Amniotic epithelial cell (primary cell): ENCODE measurements at regions not wholly inside any gene's neighbourhood (a gene's known extent, or its start where the extent isn't known, plus 50 kb on each side); places are given as distances from the start of the nearest gene placed in this dataset.
"Not testable (repeated sequence)": the region's sequence is repeated elsewhere in the genome, so short reads cannot be mapped to it uniquely, and the experiment has no call there.

ENCODE experiments used
- DNase-seq: peaks from one replicate; pipeline ENCODE4 v3.0.0-alpha.2; 2010; ENCODE audit warnings: low read depth

DNA sequence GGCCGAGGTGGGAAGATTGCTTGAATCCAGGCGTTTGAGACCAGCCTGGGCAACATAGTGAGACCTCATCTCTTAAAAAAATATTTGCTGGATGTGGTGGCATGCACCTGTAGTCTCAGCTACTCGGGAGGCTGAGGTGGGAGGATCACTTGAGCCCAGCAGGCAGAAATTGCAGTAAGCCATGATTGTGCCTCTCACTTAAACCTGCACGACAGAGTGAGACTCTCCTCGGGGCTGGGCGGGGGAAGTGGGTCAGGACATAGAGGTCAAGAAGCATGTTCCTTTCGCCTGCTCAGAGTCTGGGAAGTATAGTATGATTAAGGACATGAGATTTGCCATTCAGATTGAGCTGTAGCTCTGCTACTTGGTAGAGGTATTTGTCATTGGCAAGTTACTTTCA is 52.3 kb downstream of the SEPTIN7 start:
- DNase-seq: not testable (repeated sequence)

DNA sequence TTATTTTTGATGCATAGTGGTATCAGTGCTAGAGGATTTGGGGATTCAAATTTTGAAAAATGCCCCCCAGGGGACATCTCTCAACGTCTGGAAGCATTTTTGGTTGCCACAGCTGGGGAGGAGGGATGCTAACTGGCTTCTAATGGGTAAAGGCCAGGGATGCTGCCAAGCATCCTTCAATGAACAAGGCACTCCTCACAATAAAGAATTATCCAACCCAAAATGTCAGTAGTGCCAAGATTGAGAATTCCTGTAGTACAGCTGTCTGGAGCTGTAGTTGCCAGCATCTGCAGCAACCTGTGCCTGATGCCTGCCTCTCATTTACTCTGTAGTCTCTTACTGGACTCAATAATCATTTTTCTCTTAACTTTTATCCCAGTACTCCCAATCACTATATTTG is 53.5 kb downstream of the SEPTIN7 start:
- no peak for DNase-seq

DNA sequence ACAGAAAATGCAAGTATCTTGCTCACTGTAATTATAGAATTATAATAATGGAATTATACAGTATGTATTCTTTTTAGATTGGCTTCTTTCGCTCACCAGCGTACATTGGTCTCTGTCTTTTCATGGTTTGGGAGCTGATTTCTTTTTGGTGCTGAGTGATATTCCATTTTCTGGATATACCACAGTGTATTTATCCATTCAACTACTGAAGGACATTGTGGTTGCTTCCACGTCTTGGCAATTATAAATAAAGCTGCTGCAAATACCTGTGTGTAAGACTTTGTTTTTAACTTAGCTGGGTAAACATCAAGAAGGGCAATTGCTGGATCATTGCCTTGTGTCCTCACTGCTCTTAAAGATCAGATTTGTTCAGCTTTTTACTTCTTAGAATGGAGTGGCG is 55.3 kb downstream of the SEPTIN7 start:
- no peak for DNase-seq

DNA sequence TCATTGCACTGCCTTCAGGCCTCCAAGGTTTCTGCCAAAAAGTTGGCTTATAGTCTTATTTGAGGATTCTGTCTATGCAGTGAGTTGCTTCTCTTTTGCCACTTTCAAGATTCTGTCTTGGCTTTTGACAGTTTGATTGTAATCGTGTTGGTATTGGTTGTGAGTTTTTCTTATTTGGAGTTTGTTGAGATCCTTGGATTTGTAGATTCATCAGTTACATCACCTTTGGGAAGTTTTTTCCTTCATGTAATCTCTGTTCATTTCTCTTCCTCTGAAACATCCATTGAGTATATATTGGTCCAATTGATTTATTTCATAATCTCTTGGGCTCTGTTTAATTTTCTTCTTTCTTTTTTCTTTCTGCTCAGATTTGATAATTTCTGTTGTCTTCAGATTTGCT is 59.8 kb downstream of the SEPTIN7 start:
- DNase-seq: no peak

DNA sequence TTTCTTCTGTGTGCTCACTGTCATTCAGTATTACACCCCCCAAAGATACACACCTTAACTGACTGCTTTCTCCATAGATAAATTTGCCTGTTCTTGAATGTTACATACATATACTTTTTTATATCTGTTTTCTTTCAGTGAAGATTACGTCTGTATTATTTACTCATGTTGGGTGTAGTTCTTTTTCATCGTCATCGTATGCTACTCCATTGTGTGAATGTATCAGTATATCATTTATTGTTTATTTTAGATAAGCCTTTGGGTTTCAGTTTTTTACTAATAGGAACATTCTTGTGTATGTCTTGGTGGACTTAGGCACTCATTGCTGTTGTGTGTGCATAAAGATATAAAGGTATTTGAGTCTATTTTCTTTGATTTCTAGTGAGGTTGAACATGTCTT is 64.4 kb downstream of the SEPTIN7 start:
- DNase-seq: peak; percentile 21

DNA sequence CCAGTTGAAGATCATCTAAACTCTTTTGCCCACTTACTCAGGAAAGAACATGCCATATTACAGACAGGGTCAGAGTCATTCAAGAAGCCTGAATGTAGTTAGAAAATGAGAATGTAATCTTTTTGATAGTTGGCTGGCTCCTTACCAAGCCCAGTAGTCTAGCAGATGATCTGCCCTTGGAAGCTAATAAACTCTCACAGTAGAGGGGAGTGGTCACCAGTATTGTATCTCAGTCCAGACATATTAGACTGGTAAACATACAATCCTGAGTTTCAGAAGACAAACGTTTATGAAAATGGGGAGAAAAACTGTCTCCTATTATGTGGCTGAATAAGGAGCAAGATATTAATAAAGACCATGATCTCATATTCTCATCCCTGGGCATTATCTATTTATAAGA is 65.3 kb downstream of the SEPTIN7 start:
- no peak for DNase-seq

DNA sequence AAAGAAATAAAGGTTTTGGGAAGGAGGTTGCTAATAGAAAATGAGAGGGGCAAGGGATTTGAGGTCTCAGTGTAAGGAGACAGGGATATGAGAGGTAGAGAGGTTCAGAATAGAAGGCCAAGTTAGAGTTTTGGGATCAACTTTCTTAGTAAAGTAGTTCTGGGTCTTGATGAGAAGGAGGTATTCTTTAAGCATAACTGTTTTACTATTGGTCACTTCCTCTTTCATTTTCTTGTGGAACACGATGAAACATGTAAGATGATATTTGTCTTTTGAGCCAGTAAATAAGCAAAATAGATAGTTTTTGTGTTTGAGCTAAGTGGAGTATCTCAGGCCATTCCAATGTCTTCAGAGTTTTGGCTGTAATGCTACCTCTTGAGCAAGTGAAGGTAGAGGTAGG is 68.3 kb downstream of the SEPTIN7 start:
- DNase-seq: not testable (repeated sequence)

DNA sequence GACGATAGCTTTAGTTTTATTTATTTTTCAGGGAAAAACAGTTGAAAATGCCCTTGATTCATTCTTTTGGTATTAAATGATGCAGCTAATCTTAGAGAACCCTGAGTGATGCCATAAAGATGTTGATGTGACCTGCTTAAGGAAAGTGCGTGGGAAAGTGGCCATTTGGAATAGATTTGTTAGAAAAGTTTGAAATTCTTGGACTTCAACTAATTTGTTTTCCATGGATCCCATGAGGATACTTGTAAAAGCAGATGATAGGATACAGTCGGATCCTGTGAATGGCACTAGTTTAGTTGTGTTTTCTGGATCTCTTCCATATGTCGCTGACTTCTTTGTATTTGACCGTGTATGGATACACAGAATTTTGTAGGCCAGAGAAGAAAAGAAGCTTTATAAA is 69.0 kb downstream of the SEPTIN7 start:
- peak; percentile 36 for DNase-seq

DNA sequence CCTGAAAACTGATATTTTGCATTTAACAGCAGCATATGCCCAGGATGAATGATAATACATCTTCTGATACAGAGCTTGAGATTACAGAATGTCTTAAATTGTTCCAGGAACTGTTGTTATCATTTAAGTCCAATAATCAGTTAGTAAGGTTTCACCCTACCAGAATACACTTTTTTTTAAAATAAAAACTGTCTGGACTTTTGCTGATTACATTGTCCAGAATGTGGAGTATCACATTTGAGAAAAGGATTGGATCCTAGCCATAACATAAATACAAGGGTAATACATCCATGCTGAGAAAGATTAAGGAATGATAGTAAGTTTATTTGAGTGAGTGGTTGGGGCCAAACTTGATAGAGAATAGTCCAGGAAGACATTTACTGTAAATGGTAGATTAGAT is 71.0 kb downstream of the SEPTIN7 start:
- DNase-seq: no peak

DNA sequence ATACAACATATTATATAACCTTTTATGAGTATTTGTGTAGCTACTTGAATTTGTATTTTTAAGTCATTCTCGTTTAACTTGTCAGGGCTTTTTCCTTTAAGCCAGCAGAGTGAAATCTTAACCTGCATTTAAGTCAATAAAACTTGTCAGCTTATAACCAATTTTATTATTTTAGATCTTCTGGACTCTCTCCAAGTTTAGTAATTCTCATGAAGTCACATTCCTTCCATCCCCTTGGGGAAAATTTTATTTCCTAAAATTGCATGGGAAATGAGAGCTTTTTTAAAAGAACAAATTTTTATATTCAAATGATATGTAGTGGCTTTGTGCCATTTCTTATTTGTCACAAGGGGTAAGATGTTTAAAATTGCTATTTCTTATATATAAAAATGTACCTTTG is 74.0 kb downstream of the SEPTIN7 start:
- DNase-seq: no peak

DNA sequence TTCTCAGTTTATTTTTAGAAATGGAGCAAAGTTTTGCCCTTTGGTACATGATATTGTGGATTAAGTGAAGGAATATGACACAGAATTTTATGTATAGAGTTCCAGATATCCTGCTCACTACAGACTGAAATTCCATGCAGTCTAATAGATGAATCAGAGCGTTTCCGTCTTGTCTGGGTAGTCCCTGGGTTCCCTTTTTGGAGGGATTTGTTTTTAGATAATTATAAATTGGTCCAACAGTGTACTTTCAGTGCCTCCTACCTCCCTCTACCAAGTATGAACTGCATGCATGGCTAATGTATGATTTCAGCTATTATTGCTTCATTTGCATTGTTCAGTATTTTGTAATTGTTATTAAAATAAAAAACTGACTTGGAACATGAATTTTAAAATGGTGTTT is 74.4 kb downstream of the SEPTIN7 start:
- peak; percentile 51 for DNase-seq

DNA sequence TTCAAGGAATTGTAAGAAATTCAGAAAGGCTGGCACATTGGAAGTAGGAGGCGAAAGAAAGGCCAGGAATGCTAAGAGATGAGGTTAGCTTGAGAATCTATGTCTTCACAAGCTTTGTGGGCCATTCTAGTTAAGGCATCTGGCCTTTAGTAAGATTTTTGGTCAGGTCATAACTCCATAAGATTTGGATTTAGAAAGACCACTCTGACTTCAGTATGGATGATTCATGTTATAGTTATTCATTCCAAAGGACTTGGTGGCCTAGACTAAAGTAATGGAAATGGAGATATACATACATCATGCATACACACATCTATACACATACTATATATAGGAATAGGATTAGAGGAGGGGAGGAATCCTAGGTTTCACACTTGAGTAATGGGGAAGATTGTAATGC is 77.5 kb downstream of the SEPTIN7 start:
- peak; percentile 15 for DNase-seq

DNA sequence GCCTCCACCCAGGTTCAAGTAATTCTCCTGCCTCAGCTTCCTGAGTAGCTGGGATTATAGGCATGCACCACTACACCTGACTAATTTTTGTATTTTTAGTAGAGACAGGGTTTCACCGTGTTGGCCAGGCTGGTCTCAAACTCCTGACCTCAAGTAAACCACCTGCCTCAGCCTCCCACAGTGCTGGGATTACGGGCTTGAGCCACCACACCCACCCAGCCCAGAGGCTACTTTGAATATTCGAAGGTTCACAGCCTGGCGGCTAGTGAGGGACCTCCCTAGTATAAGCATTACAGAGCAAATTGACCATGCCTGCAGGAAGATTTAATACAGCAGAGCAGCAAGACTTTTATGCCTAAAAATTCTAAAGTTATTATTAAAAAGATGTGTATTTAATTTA is 86.6 kb downstream of the SEPTIN7 start:
- not testable (repeated sequence) for DNase-seq

DNA sequence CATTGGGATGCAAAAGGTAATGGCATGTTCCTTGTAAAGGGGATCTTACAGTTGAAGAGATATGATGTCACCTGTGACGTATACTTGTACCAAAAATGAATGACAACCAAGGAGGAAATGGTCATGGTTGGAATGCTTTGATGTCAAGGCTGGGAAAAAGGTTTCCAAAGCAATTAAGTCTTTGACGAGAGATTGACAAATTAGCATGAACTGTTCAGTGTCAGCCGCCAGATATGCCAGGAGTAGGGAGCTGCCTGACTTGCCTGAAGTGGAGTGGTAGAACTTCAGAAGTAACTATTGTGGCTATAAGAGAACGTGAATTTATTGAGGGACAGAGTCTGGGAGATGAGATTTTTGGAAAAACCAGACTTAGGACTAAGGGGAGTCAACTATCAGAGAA is 88.1 kb downstream of the SEPTIN7 start:
- DNase-seq: no peak

DNA sequence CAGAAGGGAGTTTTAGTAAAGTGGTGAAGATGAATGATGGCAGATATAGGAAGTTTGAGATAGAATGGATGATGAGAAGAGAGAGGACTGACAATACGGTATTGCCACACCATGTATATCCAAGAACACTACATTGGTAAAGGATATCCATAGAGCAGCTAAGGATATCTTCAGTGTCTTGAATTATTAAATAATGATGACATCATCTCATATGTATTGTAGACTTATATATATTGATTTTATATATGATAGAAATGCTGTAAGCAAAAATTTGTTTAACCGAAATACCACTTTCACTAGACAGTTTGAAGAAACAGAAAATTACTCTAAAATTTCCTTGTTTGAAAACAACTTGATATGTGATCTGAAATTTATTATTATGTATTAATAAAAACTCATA is 89.0 kb downstream of the SEPTIN7 start:
- DNase-seq: no peak

DNA sequence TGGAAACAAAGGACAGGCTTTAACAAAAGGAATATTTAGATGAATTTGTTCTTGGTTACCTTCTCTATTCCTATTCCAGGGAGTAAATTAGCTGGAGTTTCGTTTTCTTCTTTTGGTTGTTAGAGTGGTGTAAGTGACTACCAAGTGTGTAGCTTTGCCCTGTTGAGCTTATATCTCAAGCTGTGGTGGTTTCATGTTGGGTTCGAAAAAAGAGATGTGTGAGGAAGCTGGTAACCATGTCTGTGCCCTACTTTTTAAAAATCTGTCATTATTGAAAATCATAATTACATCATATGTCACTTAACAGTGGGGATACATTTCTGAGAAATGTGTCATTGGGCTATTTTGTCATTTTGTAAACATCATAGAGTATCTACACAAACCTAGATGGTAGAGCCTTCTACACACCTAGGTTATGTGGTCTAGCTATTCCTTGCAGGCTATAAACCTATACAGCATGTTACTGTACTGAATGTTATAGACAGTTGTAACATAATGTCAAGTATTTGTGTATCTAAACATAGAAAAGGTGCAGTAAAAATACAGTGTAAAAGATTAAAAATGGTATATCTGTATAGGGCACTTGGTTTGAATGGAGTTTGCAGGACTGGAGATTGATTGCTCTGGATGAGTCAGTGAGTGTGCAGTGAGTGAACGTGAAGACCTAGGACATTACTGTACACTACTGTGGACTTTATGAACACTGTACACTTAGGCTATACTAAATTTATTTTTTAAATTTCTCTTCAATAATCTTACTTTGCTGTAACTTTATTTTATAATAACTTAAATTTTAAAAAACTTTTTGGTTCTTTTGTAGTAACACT is 90.4 kb downstream of the SEPTIN7 start:
- DNase-seq: peak; percentile 29

DNA sequence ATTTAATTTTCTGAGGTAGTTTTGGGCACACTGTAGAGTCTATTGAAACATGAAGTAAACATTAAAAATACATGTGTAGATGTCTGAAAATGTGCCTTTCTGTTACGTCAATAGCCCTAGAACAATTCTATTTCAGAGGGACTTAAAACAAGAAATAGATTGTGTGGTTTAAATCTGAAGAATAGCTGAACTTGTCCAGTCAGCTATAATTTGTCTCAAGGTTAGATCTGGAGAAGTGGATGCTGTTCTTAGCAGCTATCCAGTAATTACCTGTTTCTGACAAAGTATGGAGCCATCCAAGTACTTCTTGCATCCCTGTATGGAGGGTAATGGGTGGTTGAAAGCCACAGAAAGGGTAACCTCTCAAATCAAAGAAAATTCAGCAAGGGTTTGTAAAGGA is 92.8 kb downstream of the SEPTIN7 start:
- no peak for DNase-seq

DNA sequence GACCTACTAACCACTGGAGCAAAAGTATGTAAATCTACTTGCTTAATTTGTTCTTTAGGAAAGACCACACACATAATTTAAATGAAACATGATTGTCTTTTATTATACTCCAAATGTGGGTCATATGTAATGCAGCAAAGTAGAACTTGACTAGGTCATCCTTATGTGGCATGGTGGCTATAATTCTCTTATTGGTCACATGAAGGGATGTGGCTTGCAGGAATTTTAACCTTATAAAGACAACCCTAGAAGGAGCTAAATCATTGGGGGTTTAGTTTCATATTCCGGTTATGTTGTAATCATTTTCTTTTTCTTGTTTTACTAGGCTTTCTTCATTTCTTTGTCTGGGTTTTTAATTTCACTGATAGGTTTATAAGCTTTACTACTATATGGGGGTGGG is 93.9 kb downstream of the SEPTIN7 start:
- DNase-seq: peak; percentile 18

DNA sequence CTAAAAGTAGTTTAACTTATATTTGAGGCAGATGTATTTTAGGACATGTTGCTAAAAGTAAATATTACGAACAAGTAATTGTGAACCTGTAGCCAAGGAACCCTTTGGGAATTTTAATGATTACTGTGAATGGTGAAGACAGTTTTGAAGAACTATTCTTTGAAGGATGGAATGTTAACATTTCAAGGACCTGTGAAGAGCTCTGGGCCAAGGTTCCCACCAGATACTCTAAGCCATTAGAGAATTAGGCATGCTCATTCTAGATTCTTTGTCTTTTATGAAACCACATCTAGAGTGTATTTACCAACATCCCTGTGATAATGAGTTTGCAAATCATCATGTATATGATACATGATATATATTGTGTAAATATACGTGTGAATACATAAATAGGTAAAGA is 99.8 kb downstream of the SEPTIN7 start:
- DNase-seq: no peak

DNA sequence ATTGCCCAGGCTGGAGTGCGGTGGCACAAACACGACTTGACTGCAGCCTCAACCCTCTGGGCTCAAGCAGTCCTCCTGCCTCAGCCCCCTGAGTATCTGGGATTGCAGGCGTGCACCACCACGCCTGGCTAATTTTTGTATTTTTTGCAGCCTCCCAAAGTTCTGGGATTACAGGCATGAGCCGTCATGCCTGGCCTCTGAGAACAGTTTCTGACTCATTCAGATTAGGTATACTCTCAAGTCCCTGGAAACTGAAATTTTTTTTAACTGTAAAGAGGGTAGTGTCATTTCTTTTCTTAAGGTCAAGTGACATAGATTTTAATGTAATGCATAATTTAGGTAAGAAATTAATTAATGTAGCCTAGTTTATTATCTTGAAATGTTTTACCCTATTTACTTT is 104.7 kb downstream of the SEPTIN7 start:
- peak; percentile 36 for DNase-seq

DNA sequence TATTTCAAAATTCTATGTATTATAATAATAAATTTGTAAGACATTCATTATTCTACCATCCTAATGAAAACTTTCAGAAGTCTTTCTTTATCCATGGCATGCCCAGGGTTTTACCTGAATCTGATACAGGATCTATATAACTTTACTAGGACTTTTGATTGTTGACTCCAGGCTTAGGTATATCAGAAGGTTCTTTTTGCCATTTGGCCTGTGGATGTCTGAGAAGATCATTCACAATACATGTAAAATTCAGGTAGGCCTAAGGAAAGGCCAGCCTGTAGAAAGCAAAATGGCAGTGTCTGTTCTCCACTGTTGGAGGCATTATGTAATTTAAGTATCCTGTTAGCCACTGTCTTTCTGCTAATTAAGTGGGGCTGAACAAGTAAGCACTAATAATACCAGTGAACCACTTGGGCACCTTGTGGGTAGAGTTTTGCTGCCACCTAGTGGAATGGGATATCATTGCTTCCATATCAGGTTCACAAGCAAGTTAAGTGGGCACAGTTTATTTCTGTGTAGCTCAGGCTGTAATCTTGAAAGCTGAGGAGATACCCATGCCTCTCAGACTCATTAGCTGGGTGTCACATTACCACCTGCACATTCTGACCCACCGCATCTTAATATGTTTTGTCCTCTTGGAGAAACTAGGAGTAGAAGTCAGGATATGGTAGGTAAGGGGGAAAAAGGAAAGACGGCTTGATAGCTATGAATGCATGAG is 105.5 kb downstream of the SEPTIN7 start:
- peak; percentile 78 for DNase-seq

DNA sequence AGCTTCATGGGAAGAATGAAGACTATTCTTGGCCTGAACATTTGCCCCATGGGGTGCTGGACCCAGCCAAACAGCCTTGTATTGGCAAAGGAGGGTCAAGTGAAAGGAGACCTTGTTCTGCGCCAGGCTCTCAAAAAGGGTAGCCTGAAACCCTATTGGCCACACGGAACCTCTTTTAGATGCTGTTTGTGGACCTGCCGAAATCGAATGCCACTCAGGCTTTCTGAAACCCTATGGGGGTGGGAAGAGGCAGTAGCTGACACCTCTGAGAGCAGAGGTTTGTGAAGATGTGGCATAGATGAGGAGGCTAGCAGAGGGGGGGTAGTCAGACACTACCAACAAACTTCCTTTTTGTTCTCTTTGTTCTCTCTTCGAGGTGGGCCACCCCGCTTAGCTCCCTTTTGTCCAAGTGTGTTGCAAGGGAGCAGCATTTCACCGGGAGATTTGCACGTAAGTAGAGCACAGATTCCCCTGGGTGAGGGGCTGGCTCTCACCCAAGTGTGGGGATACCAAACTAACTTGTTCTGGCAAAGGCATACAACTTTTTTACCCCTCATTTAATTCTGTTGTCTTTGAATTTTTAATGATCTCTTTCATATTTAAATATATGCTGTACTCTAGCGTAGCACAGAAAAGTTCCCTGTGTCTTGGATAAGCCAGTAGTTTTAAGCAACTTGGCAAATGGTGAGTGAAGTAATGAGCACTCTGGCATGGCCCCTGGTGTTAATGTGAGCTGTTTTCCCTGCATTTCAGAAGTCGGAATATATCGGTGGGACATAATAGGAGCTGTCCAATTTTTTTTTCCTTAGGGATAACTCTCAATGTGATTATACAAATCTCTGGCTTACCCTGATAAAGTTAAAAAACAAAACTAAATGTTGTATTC is 107.7 kb downstream of the SEPTIN7 start:
- DNase-seq: no peak
